ENCODE measurements at regions not wholly inside any gene's neighbourhood (a gene's known extent, or its start where the extent isn't known, plus 50 kb on each side); places are given as distances from the start of the nearest gene placed in this dataset.

DNA sequence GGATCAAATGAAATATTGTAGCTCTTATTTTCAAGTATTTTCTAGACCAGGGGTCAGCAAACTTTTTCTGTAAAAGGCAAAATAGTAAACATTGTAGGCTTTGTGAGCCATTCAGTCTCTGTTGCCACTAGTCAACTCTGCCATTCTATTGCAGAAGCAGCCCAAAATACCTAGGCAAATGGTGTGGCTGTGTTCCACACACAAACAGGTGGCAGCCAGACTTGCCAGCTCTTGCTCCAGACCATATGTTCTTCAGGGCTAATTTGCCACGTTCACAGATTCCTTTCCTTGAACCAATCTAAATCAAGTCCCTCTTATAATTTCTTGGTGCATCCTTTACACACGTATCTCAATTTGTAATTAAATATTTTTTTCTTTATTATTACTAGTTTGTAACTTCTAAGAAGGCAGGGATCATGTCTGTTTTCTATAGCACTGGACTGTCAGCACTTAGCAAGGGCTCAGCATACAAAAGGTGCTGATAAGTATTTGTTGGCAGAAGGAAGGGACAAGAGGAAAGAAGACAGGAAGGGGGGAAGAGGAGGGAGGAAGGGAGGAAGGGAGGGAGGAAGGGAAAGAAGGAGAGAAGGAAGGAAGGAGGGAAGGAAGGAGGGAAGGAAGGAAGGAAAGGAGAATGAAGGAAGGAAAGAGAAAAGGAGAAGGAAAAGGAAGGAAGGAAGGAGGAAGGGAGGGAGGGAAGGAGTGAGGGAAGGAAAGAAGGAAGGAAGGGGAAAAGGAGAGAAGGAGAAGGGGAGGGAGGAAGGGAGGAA lies 106.5 kb upstream of the EDEM3 start:
- TF ChIP-seq CBX5 (IDR thresholded peaks at IDR 0.05; ENCODE audit: low read depth, low read length) = no peak
- TF ChIP-seq POLR2A (IDR thresholded peaks at IDR 0.05; ENCODE audit: control extremely low read depth in 1 of 2, low read depth in 2 of 2, low read length in 2 of 2) = no peak
- no peak for TF ChIP-seq ASH2L (IDR thresholded peaks at IDR 0.05; ENCODE audit: low read length)
- no peak for TF ChIP-seq GABPA (IDR thresholded peaks at IDR 0.05; ENCODE audit: borderline replicate concordance, insufficient read depth, low read length)
- TF ChIP-seq POLR2AphosphoS5 (IDR thresholded peaks at IDR 0.05; ENCODE audit: low read depth, low read length) = no peak
- TF ChIP-seq, protein P1, sequence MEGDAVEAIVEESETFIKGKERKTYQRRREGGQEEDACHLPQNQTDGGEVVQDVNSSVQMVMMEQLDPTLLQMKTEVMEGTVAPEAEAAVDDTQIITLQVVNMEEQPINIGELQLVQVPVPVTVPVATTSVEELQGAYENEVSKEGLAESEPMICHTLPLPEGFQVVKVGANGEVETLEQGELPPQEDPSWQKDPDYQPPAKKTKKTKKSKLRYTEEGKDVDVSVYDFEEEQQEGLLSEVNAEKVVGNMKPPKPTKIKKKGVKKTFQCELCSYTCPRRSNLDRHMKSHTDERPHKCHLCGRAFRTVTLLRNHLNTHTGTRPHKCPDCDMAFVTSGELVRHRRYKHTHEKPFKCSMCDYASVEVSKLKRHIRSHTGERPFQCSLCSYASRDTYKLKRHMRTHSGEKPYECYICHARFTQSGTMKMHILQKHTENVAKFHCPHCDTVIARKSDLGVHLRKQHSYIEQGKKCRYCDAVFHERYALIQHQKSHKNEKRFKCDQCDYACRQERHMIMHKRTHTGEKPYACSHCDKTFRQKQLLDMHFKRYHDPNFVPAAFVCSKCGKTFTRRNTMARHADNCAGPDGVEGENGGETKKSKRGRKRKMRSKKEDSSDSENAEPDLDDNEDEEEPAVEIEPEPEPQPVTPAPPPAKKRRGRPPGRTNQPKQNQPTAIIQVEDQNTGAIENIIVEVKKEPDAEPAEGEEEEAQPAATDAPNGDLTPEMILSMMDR (IDR thresholded peaks at IDR 0.05; ENCODE audit: control extremely low read depth in 1 of 3, insufficient read depth in 1 of 3, low read depth in 1 of 3, low read length in 3 of 3) = no peak
- TF ChIP-seq CREB1 (IDR thresholded peaks at IDR 0.05) = no peak
- TF ChIP-seq CEBPB (IDR thresholded peaks at IDR 0.05; ENCODE audit: low read depth, low read length) = no peak
- no peak for TF ChIP-seq BACH1 (IDR thresholded peaks at IDR 0.05; ENCODE audit: low read length)
- no peak for TF ChIP-seq EZH2 (IDR thresholded peaks at IDR 0.05; ENCODE audit: low read depth, low read length, severe bottlenecking)
- TF ChIP-seq RAD21 (IDR thresholded peaks at IDR 0.05 in 1 of 2, conservative IDR thresholded peaks at IDR 0.05 in 1 of 2; ENCODE audit: low read depth in 2 of 2, low read length in 2 of 2) = no peak
- TF ChIP-seq JUND (IDR thresholded peaks at IDR 0.05; ENCODE audit: low read length) = no peak
- TF ChIP-seq YY1 (IDR thresholded peaks at IDR 0.05; ENCODE audit: low read depth, low read length) = no peak
